ENCODE measurements at regions not wholly inside any gene's neighbourhood (a gene's known extent, or its start where the extent isn't known, plus 50 kb on each side); places are given as distances from the start of the nearest gene placed in this dataset.

DNA sequence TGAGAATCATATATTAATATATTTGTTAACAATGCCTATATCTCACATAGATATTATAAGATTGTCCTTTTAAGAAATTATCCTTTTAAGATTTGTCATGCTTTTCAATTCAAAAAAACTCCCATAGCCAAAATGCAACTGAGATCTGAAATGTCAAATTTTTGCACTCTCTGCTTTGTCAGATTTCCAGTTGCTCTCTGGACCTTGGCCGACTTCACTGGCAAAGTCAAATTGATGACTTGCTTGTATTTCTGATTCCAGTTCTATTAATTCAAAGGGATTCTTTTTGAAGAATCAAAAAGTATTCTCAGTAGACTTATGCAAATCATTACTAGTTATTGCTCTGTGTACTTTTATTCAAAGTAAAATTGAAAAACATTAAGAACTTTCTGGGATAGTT is 101.2 kb upstream of the SCEL start:
- no peaks in the 10 kb centered on the region for H3K9me2 ChIP-seq (replicated peaks; ENCODE audit: insufficient read depth, low read length)
- no peaks in the 10 kb centered on the region for H3K79me2 ChIP-seq (ENCODE audit: insufficient read depth, low read length)
- TF ChIP-seq, protein P1, sequence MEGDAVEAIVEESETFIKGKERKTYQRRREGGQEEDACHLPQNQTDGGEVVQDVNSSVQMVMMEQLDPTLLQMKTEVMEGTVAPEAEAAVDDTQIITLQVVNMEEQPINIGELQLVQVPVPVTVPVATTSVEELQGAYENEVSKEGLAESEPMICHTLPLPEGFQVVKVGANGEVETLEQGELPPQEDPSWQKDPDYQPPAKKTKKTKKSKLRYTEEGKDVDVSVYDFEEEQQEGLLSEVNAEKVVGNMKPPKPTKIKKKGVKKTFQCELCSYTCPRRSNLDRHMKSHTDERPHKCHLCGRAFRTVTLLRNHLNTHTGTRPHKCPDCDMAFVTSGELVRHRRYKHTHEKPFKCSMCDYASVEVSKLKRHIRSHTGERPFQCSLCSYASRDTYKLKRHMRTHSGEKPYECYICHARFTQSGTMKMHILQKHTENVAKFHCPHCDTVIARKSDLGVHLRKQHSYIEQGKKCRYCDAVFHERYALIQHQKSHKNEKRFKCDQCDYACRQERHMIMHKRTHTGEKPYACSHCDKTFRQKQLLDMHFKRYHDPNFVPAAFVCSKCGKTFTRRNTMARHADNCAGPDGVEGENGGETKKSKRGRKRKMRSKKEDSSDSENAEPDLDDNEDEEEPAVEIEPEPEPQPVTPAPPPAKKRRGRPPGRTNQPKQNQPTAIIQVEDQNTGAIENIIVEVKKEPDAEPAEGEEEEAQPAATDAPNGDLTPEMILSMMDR (IDR thresholded peaks at IDR 0.05; ENCODE audit: insufficient read depth, low read length, poor library complexity, severe bottlenecking): no peak
- no peak for TF ChIP-seq EZH2phosphoT487 (conservative IDR thresholded peaks at IDR 0.05; ENCODE audit: low read length)
- H3K27me3 ChIP-seq (ENCODE audit: low read length): no peaks in the 10 kb centered on the region; the same call in 1 of the 2 replicates
- H3F3A ChIP-seq (ENCODE audit: insufficient read depth): 0 out of 2 replicates have a peak, but pooled peaks cover 1% of the 10 kb centered on the region
- no peak overlapping the region for H3K4me2 ChIP-seq (ENCODE audit: low read depth, low read length, poor library complexity, severe bottlenecking)
- no peaks in the 10 kb centered on the region for H4K20me1 ChIP-seq (ENCODE audit: low read depth, low read length)
- H3K36me3 ChIP-seq (ENCODE audit: low read length): no peaks in the 10 kb centered on the region
- no peak overlapping the region for H3K27ac ChIP-seq (ENCODE audit: low read depth, low read length)
- no peak overlapping the region for H3K9ac ChIP-seq (ENCODE audit: low read length)
- H2AFZ ChIP-seq (ENCODE audit: low read depth, low read length, severe bottlenecking): no peak overlapping the region
- no peak overlapping the region for H3K4me3 ChIP-seq (ENCODE audit: insufficient read depth, low read length, poor library complexity, severe bottlenecking)
- H3K9me3 ChIP-seq (ENCODE audit: insufficient read depth, low read length): no peaks in the 10 kb centered on the region

DNA sequence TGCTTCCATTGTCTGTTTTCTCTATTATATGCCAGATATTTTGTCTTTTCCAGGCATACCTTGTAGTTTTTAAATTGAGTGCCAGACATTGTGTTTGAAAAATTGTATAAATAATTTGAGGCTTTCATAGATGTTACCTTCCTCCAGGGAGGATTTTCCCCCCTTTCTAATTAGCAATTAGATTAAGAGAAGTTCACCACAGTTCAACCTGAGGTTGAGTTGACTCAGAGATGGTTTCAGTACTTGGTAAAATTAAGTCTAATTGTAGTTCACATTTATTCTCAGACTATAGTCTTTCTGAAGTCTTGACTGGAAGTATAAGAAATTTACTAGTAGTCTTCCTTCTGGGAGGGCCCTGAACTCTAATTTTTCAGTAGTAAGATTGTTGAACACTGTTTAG is 104.1 kb upstream of the SCEL start:
- Histone ChIP-seq H3K9me2 (replicated peaks; ENCODE audit: insufficient read depth, low read length) (no peaks in the 10 kb centered on the region), H3F3A (ENCODE audit: insufficient read depth) (0 out of 2 replicates have a peak, but pooled peaks cover 6% of the 10 kb centered on the region), H3K4me2 (ENCODE audit: low read depth, low read length, poor library complexity, severe bottlenecking) (no peak overlapping the region), H3K27me3 (ENCODE audit: low read length) (no peaks in the 10 kb centered on the region; the same call in 1 of the 2 replicates), H3K4me3 (ENCODE audit: insufficient read depth, low read length, poor library complexity, severe bottlenecking) (no peak overlapping the region), H3K36me3 (ENCODE audit: low read length) (no peaks in the 10 kb centered on the region), H3K9me3 (ENCODE audit: insufficient read depth, low read length) (no peaks in the 10 kb centered on the region), H4K20me1 (ENCODE audit: low read depth, low read length) (no peaks in the 10 kb centered on the region), H3K79me2 (ENCODE audit: insufficient read depth, low read length) (no peaks in the 10 kb centered on the region), H3K27ac (ENCODE audit: low read depth, low read length) (no peak overlapping the region), H3K9ac (ENCODE audit: low read length) (no peak overlapping the region), H2AFZ (ENCODE audit: low read depth, low read length, severe bottlenecking) (no peak overlapping the region)
- TF ChIP-seq, protein P1 (IDR thresholded peaks at IDR 0.05; ENCODE audit: insufficient read depth, low read length, poor library complexity, severe bottlenecking): no peak
- no peak for TF ChIP-seq EZH2phosphoT487 (conservative IDR thresholded peaks at IDR 0.05; ENCODE audit: low read length)

DNA sequence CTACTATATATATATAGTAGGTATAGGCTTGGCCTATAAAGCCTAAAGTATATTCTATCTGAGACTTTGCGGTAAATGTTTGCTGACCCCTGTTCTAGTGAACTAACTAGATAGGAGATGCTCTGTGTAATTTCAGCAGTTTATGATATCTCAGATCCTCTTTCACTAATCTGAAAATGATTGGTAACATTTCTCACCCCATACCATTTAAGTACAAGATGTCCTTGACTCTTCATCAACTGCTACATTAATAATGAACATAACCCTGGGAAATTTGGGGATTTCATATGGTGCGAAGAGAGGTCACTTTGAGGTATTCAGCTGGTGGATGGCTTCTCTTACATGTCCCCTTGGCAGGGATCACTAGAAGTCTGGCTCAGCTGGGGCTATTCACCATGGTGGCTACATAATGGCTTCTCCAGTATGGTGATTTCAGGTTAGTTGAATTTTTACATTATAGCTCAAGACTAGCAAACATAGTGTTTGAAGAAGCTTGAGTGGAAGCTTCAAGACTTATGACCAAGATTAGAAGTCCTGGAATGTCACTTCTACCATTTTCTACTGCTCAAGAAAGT is 103.6 kb upstream of the MYCBP2 start:
- Histone ChIP-seq H3K36me3 (ENCODE audit: low read length) (no peaks in the 10 kb centered on the region), H3K9ac (ENCODE audit: low read length) (no peak overlapping the region), H3F3A (ENCODE audit: insufficient read depth) (0 out of 2 replicates have a peak, but pooled peaks cover 6% of the 10 kb centered on the region), H3K4me2 (ENCODE audit: low read depth, low read length, poor library complexity, severe bottlenecking) (no peak overlapping the region), H3K9me2 (replicated peaks; ENCODE audit: insufficient read depth, low read length) (no peaks in the 10 kb centered on the region), H4K20me1 (ENCODE audit: low read depth, low read length) (no peaks in the 10 kb centered on the region), H3K79me2 (ENCODE audit: insufficient read depth, low read length) (no peaks in the 10 kb centered on the region), H3K4me3 (ENCODE audit: insufficient read depth, low read length, poor library complexity, severe bottlenecking) (no peak overlapping the region), H3K9me3 (ENCODE audit: insufficient read depth, low read length) (no peaks in the 10 kb centered on the region), H3K27me3 (ENCODE audit: low read length) (no peaks in the 10 kb centered on the region; the same call in 1 of the 2 replicates), H3K27ac (ENCODE audit: low read depth, low read length) (no peak overlapping the region), H2AFZ (ENCODE audit: low read depth, low read length, severe bottlenecking) (no peak overlapping the region)
- TF ChIP-seq EZH2phosphoT487 (conservative IDR thresholded peaks at IDR 0.05; ENCODE audit: low read length): no peak
- TF ChIP-seq, protein P1 (IDR thresholded peaks at IDR 0.05; ENCODE audit: insufficient read depth, low read length, poor library complexity, severe bottlenecking): no peak
